Suppressor macrophage treated with lipopolysaccharide for 1 hour (primary cell): ENCODE measurements at regions not wholly inside any gene's neighbourhood (a gene's known extent, or its start where the extent isn't known, plus 50 kb on each side); places are given as distances from the start of the nearest gene placed in this dataset.
"Not testable (repeated sequence)": the region's sequence is repeated elsewhere in the genome, so short reads cannot be mapped to it uniquely, and the experiment has no call there.

Source experiments
- DNase-seq, 3 donors: peaks; one replicate each; pipeline ENCODE4 v3.0.0-alpha.2; 2020 to 2022

DNA sequence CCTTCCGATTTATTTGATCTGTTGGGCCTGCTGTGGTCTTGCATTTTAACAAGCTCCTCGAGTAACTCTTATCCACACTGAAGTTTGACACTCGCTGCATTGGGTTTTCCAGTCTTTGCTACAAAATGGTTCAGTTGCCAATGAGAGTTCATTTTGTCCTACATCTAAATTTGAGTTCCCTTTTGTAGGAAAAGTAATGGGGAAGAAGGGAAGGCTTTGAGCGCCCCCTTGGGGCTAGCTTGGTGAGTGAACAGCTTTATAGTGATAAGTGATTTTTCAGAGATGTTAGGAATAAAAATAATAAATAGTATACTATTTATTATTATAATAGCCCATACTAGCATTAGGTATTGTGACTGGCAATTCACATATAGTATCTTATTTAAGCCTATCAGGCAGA lies 89.9 kb upstream of the GNAQ start:
- peak; percentile 87 to 90 (median 90) for DNase-seq

DNA sequence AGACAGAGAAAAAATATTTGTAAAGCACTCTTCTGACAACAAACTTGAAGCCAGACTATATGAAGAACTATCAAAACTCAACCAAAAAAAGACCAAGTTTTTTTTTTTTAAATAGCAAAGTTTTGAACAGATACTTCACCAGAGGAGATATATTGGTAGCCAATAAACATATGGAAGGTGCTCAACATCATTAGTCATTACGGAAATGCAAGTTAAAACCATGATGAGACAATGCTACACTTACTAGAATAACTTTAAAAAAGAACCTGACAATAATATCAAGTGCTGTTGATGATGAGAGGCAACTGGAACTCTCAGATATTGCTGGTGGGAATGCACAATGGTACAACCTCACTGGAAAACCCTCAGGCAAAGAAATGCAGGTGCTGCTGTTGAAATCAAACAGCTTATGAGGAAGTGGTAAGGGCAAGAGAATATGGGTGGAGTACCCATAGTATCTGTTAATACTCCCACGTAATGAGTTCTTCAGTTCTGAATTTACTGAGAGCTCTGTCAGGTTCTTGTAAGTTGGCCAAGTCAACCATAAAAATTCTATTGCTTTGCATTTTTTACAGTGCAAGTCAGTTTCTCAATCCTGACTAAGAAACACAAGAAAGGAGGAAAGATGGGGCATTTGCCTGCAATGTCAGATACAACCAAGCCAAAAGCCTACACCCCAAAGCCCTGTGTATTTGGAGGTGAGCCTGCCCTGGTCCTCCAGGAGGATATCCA lies 87.3 kb upstream of the GNAQ start:
- DNase-seq, result peak; percentile 39 to 65 (median 41)

DNA sequence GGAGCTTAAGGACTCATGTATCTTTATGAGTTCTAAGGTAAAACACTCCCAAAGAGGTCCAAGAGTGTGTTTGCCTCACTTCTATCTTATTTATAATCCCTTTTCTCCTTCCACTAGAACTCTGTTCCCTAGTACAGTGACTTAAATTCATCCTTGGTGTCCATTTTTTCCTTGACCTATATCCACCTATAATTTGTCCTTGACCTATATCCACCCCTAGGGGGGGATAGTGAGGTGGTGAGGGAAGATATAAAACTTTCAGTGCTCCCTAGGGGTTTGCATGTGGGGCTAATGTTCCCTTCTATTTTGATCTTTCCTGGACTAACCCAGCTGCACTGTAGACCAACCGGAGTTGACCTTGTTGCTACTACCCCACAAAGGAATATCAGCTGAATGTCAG lies 83.5 kb upstream of the GNAQ start:
- peak; percentile 26 to 61 (median 51) for DNase-seq

DNA sequence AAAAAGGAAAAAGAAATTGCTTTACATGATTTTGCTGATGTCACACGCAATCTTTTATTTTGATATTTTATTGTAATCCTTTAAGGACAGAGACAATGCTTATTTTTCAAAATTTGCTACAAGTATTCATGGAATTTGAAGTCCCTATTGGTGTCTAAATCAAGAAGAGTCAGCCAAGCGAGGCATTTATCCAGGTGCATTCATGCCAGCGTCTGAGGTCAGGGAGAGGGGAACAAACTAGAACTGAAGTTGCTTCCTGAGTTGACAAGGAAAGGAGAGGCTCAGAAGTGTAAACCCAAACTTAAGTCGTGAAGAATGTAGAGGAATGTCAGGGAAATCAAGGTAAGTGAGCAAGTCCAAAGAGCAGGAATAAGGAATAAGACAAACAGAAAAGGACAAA lies 83.0 kb upstream of the GNAQ start:
- no peak for DNase-seq

DNA sequence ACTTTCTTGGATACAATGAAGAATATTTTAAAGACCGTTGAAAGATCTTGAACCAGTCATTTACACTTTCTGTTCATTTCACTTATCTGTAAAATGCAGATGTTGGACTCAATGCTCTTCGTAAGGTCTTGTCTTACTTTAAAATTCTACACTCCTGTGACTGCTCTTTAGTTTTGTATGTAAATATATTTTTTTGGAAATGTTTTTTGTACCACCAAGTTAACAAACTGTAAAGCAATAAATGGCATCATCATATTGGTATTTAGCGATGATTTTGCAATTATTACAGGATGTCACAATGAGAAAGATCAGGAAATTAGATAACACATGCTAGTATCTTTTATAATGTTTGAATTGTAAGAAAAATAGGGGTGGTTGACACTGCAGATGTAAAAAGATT lies 80.8 kb upstream of the GNAQ start:
- no peak for DNase-seq

DNA sequence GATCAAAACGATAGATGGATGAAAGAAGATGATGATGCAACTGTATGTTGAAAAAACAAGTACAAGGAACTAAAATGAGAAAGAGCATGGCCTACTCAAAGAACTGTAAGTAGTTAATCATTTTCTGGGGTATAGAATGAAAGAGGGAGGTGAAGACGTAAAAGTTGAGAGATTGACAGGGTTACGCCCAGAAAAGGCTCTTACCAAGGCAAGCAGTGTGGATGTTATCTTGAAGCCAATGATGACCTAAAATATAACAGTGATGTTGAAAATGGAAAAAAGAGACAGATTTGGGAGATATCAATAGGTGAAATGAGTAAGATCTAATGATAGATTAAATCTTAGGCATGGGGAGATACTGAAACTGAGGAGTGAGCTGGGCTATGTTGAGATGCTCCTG lies 80.4 kb upstream of the GNAQ start:
- DNase-seq, result no peak

DNA sequence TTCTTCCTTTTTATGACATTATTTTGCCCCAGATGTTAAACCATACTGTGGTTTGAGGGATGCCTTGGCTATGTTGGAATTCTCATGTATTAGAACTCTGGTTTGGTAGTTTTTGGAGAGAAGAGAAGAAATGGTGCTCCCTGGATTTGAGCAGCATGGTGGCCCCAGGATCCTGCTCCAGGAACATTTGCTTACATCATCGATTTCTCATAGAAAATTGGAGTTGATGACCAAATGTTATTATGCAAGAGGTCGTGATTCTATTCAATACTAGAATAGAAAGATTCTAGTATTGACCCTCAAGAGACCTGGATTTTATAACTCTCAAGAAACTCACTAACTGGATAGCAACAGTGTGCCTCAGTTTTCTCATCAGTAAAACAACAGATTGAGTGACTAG lies 77.5 kb upstream of the GNAQ start:
- DNase-seq, result no peak

DNA sequence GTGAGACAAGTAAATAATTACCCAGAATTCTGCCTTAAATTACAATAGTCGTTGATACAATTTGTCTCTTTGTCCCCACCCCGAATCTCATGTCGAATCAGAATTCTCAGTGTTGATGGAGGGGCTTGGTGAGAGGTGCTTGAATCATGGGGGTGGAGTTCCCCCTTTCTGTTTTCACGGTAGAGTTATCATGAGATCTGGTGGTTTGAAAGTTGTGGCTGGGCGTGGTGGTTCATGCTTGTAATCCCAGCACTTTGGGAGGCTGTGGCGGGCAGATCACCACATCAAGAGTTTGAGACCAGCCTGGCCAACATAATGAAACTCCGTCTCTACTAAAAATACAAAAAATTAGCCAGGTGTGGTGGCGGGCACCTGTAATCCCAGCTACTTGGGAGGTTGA lies 75.0 kb upstream of the GNAQ start:
- not testable (repeated sequence) for DNase-seq

DNA sequence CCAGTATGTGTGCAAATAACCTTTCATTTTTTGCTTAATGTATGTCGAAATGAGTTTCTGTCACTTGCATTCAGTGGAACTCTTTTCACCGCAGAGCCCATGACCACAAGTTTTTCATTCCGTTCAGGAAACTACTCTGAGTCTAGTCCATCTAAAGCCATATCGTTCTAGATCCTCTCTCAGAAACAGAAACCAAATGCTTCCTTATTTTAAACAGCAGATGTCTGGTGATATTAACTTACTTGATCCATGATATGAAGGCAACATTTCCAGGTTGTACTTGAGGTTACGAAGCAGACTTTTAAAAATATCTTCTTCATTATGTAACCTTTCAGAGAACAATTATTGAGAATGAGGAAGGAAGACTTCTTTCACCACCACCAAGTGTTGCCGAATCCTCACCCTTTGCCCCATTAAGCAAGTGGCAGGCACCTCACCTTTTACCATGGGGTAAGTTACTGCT lies 72.4 kb upstream of the GNAQ start:
- peak; percentile 55 to 79 (median 71) for DNase-seq

DNA sequence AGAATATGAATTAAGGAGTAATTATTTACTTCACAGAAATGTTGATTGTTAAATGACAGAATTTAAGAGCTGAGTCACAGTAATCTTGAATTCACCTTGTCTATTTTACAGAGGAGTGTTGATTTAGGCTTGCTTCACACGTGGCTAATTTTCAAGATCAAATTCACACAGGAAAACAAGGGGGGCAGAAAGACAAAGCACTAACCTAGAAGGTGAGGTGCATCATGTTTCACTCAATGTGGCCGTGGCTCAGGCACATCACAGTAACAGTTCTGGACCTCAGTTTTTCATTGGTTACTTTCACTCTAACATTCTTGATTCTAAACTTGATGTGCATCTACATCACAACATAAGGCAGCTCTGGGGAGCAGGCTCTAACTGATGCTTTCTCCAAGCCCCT lies 69.6 kb upstream of the GNAQ start:
- DNase-seq, result no peak

DNA sequence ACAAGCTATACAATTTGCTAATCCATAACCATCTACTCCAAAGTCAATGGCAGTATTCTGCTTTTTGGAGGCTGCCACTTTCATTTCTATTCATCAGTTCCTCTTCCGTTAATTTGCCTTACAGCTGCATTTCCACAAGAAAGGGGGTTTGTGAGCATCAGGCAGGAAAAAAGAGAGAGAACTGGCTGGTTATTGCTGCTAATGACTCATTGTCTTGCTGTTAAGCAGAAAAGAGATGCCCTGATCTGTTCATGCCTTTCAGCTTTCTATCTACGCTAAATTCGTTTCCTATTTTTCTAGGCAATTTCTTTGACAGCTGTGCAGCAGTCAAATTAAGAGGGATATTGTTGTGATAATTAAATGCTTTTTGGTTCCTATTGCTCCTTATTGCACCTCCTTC lies 65.9 kb upstream of the GNAQ start:
- peak; percentile 73 to 88 (median 86) for DNase-seq

DNA sequence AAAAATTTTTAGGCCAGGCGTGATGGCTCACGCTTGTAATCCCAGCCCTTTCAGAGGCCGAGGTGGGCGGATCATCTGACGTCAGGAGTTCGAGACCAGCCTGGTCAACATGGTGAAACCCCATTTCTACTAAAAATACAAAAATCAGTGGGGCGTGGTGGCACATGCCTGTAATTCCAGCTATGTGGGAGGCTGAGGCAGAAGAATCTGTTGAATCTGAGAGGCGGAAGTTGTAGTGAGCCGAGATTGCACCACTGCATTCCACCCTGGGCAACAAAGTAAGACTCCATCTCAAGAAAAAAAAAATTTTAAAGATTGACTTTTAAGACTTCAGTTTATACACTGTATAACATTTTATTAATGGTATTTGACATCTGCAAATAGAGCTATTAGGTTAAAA lies 60.1 kb upstream of the GNAQ start:
- no peak for DNase-seq

DNA sequence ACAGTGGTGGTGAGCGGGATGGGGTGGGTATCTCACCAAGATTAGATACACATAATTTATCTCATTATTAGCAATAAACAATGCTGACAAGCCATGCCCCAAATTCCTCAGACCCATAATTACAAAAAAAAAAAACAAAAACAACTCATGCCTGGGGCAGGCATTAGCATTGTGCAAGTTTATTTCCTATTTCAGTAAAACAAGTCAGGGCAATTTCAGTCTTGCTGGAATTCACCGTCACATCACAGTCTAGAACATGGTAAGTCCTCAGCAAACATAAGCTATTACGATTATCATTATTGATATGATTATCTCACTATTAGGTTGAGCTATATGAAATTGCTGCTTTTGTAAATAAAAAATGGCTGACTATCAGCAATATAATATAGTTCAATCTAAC lies 57.5 kb upstream of the GNAQ start:
- DNase-seq, result no peak

DNA sequence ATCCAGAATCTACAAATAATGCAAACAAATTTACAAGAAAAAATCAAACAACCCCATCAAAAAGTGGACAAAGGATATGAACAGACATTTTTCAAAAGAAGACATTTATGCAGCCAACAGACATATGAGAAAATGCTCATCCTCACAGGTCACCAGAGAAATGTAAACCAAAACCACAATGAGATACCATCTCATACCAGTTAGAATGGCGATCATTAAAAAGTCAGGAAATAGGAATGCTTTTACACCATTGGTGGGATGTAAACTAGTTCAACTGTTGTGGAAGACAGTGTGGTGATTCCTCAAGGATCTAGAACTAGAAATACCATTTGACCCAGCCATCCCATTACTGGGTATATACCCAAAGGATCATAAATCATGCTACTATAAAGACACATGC lies 56.6 kb upstream of the GNAQ start:
- not testable (repeated sequence) for DNase-seq
